Effector memory CD4-positive, alpha-beta T cell (primary cell): ENCODE measurements at regions not wholly inside any gene's neighbourhood (a gene's known extent, or its start where the extent isn't known, plus 50 kb on each side); places are given as distances from the start of the nearest gene placed in this dataset.

Source experiments
- DNase-seq, 3 donors: peaks; one replicate each; pipeline ENCODE4 v3.0.0-alpha.2; 2020
- H3K27ac ChIP-seq: 2 replicates; pipeline ENCODE4 v1.7.0; 2013; ENCODE audit warnings: mild to moderate bottlenecking, low read length, moderate library complexity; ENCODE audit not compliant: insufficient read depth, poor library complexity, severe bottlenecking
- H3K27me3 ChIP-seq: replicated peaks from 2 replicates; pipeline ENCODE4 v1.7.0; 2013; ENCODE audit warnings: mild to moderate bottlenecking, low read length; ENCODE audit not compliant: insufficient read depth, control insufficient read depth, poor library complexity, severe bottlenecking
- H3K36me3 ChIP-seq: 2 replicates; pipeline ENCODE4 v1.7.0; 2013; ENCODE audit warnings: mild to moderate bottlenecking, low read length, moderate library complexity; ENCODE audit not compliant: control insufficient read depth, insufficient read depth
- H3K4me1 ChIP-seq: 2 replicates; pipeline ENCODE4 v1.7.0; 2013; ENCODE audit warnings: low read length, mild to moderate bottlenecking; ENCODE audit not compliant: control insufficient read depth, insufficient read depth, poor library complexity, severe bottlenecking
- H3K4me3 ChIP-seq: 2 replicates; pipeline ENCODE4 v1.7.0; 2013; ENCODE audit warnings: low read length, low read depth, mild to moderate bottlenecking; ENCODE audit not compliant: insufficient read depth, poor library complexity, severe bottlenecking
- H3K9me3 ChIP-seq: 2 replicates; pipeline ENCODE4 v1.7.0; 2013; ENCODE audit warnings: mild to moderate bottlenecking, low read length, moderate library complexity; ENCODE audit not compliant: control insufficient read depth

DNA sequence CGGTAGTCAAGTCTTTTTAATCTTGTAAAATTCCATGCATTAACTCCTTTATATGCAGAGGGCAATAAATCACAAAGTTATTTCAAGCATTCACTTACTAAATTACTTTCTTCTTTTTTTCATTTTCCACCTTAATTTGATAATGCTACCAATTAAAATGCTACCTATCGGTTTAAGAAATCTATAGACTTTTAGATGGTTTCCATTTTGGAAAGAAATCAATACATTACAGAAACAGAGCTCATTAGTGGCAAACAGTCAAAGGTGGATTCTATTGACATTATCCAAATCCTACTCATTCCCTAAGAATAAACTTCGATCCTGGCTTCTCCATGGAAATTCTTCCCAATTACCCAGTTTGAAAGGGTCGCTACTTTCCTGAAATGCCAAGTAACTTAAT, 176.5 kb downstream of the MREG start:
- Histone ChIP-seq H3K27ac (no peak overlapping the region), H3K27me3 (no peaks in the 10 kb centered on the region), H3K4me3 (no peak overlapping the region), H3K4me1 (no peaks in the 10 kb centered on the region), H3K9me3 (no peaks in the 10 kb centered on the region), H3K36me3 (no peaks in the 10 kb centered on the region)
- DNase-seq, result no peak

DNA sequence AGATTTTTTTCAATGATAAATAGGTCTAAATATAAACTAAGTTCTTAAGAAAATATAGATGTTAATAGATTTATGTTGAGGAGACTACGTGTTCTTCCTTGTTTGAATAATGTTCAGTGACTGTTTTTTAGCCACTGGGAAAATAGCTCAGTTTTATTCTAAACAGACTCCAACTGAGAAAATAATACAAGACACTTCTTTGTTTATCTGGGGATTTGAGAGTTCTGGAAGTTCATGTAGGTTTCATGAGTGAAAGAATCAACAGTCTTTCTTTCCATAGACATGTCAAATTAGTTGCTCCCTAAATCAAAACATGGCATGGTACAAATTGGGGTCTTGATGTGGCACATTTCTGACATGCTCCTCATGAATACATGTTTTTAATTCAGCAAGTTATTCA, 177.7 kb downstream of the MREG start:
- no peak for DNase-seq
- no peak overlapping the region for H3K27ac ChIP-seq
- H3K27me3 ChIP-seq, result no peaks in the 10 kb centered on the region
- H3K4me1 ChIP-seq, result no peaks in the 10 kb centered on the region
- H3K9me3 ChIP-seq, result no peaks in the 10 kb centered on the region
- H3K36me3 ChIP-seq, result no peaks in the 10 kb centered on the region
- no peak overlapping the region for H3K4me3 ChIP-seq

DNA sequence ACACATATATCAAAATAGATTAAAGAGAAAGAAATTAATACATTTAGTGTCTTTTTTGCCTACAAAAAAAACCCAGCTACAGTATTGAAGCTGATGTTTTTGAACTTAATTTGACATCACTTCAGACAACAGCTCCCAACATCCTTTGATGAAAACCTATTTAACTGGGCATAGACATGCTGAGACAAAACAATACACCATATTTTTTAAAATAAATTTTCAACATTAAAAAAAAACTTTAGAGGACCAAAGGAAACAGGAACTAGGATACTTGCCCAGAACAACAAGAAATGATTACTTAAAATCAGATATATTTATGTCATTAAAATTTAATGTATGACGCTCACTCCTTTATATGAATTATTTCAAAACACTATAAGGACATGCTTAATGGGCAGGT, 178.1 kb downstream of the MREG start:
- Histone ChIP-seq H3K27me3 (no peaks in the 10 kb centered on the region), H3K36me3 (no peaks in the 10 kb centered on the region), H3K4me1 (no peaks in the 10 kb centered on the region), H3K4me3 (no peak overlapping the region), H3K9me3 (no peaks in the 10 kb centered on the region), H3K27ac (no peak overlapping the region)
- no peak for DNase-seq

DNA sequence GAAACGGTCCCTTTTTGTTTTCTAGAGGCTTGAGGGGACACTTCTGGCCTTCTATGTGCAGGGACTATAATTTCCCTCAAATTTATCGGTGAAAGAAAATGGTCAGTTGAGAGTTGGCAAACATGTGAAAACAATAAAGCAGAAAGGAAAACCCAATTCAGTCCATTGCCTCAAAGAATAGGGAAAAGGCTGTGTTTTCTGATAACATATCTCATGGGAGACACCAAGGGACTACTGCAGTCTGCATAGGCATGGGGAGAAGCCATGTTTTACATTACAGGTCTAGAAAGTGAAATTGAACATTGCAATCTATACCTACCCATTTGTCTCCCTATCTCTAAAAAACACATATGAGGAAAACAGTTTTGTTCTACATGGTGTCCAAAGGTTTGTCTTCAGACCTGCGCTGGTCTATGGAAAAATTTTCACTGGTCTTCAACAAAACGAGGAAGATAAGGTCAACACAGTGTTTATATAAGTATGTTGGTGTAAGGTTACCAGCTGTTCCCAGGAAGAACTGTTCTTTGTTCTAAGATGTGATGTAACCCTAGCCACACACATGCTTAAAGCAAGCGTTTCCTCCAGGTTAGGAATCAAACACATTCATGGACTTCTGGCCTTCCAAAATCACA, 179.7 kb downstream of the MREG start:
- Histone ChIP-seq H3K27me3 (no peaks in the 10 kb centered on the region), H3K27ac (no peak overlapping the region), H3K9me3 (no peaks in the 10 kb centered on the region), H3K4me3 (no peak overlapping the region), H3K36me3 (no peaks in the 10 kb centered on the region), H3K4me1 (no peaks in the 10 kb centered on the region)
- no peak for DNase-seq

DNA sequence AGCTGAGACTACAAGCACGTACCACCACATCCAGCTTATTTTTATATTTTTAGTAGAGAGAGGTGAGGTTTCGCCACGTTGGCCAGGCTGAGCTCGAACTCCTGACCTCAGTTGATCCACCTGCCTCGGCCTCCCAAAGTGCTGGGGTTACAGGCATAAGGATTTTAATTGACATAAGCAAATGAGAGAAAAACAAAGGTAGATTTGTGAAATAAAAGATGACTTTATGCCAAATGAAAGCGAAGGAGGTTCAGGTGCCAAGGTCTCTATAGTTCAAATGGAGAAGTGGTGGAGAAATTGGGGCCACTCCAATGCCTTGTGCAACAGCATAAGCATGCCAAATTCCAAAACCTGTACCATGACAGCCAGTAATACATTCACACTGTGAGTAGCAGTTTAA, 180.6 kb downstream of the MREG start:
- H3K9me3 ChIP-seq, result no peaks in the 10 kb centered on the region
- H3K27ac ChIP-seq, result no peak overlapping the region
- no peaks in the 10 kb centered on the region for H3K4me1 ChIP-seq
- no peak overlapping the region for H3K4me3 ChIP-seq
- DNase-seq, result no peak
- H3K36me3 ChIP-seq, result no peaks in the 10 kb centered on the region
- no peaks in the 10 kb centered on the region for H3K27me3 ChIP-seq

DNA sequence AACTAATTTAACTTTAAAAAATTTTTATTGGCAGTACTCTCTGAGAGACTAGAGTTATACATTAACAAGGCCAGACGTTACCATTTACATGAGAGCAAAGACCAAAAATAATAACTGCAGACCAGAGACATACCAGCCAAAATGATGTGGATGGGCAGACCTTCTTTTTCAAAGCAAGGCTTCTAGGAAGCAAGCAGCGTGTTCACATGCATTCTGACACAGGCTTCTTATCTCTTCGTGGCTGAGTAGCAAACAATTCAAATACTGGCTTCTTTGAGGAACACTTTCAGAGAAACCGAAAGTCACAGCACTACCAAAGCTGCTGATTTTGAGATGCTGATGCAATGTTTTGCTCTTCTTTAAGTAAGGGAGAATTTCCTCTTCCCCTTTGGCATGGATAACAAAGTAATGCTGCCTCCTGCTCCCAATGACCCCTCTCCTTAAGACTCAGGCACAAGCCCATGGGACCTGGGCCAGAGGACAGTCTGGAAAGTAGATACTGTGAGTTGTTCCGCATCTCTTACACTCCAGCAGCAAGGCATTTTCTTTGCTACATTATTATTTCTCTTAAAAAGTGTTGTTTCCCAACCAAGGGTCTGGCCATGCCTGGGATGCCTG, 181.9 kb downstream of the MREG start:
- no peak overlapping the region for H3K4me3 ChIP-seq
- no peak overlapping the region for H3K27ac ChIP-seq
- no peaks in the 10 kb centered on the region for H3K36me3 ChIP-seq
- no peaks in the 10 kb centered on the region for H3K9me3 ChIP-seq
- H3K4me1 ChIP-seq, result no peaks in the 10 kb centered on the region
- no peak for DNase-seq
- H3K27me3 ChIP-seq, result no peaks in the 10 kb centered on the region

DNA sequence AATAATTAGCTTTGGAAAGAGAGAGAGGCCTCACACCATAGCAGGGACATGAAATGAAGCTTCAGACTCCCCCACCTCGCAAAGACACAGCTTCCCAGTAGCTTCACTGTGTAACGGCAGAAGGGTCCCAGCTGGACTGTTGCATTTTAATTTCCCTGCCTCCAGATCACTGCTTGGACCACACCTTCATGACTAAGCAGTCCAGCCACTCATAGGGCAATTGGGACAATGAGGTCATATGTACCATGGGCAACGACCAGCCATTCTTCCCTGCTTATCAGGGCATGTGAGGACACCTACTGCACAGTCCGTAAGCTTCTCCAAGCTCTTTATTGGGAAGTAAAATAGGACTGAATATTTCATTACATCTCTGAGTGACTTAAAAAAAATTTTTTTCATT, 183.0 kb downstream of the MREG start:
- DNase-seq, result no peak
- Histone ChIP-seq H3K4me3 (no peak overlapping the region), H3K4me1 (no peaks in the 10 kb centered on the region), H3K27ac (no peak overlapping the region), H3K36me3 (no peaks in the 10 kb centered on the region), H3K27me3 (no peaks in the 10 kb centered on the region), H3K9me3 (no peaks in the 10 kb centered on the region)

DNA sequence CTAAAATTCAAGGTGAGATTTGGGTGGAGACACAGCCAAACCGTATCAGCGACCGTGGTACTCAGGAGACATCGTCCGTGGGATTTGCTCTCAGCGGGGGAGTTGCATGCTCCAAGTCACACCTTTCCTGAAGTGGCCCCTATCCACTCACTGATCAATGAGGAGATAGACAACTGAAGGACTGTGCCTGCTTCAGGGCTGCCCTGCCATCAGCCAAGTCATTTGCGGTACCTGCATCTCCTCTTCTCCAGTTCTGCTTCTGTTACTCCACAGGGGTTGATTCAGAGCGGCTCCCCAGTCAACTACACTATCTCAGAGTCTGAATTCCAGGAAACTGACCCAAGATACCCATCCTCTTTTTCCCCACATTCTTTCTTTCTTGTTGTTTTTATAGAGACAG, 184.1 kb downstream of the MREG start:
- Histone ChIP-seq H3K27ac (no peak overlapping the region), H3K9me3 (no peaks in the 10 kb centered on the region), H3K36me3 (no peaks in the 10 kb centered on the region), H3K27me3 (no peaks in the 10 kb centered on the region), H3K4me1 (no peaks in the 10 kb centered on the region), H3K4me3 (no peak overlapping the region)
- no peak for DNase-seq

DNA sequence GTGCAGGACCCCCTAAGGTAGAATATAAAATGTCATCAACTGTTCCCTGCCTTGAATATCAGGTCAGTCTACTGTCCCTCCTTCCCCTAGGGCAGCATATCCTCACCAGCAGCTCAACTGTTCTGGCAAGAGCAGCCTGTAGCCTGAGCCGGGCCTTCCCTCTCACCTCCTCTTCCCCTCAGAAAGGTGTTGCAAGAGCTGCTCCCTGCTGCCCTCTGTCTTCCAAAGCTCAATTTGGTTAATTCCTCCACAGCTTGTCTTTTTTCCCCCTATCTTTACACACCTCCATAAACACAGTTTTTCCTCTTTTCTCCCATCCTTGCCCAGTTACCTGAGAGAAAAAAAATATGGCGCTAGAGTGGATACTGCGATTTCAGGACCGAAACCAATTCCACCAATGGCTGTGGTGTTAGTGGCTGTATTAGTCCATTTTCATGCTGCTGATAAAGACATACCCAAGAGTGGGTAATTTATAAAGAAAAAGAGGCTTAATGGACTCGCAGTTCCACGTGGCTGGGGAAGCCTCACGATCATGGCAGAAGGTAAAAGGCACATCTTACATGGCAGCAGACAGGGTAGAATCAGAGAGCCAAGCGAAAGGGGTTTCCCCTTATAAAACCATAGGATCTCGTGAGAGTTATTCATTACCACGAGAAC, 184.7 kb downstream of the MREG start:
- H3K27me3 ChIP-seq, result no peaks in the 10 kb centered on the region
- no peaks in the 10 kb centered on the region for H3K9me3 ChIP-seq
- H3K4me1 ChIP-seq, result no peaks in the 10 kb centered on the region
- no peak overlapping the region for H3K4me3 ChIP-seq
- no peak overlapping the region for H3K27ac ChIP-seq
- H3K36me3 ChIP-seq, result no peaks in the 10 kb centered on the region
- DNase-seq, result peak in 1 of 3 donors; percentile 5

DNA sequence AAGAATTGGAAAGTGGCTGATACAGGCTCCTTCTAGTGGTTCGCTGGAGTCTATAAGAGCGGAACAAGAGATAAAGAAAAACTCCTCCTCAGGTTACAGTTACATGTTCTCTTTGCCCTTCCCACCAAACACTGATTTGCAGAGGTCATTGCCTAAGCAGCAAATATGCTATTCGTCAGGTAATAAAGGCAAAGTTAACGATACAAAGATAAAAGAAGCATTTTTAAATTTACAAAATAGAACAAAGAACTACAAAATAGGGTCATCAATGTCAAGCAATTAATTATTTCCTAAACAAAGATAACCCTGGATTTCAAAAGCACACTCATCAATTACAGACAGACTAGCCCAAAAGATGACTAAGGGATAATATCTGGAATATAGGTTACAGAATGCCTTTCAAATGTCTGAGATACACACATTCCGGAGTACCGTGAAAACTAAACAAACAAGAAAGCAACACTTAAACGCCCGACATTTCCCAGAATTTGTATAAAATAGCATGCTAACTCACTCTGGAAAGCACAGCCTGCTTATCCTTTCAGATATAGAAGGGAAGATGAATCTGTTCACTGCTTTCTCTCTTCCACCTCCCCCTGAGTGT, 186.4 kb downstream of the MREG start:
- no peaks in the 10 kb centered on the region for H3K9me3 ChIP-seq
- no peak overlapping the region for H3K27ac ChIP-seq
- no peaks in the 10 kb centered on the region for H3K36me3 ChIP-seq
- no peaks in the 10 kb centered on the region for H3K27me3 ChIP-seq
- no peaks in the 10 kb centered on the region for H3K4me1 ChIP-seq
- H3K4me3 ChIP-seq, result no peak overlapping the region
- no peak for DNase-seq
